ENCODE measurements at regions not wholly inside any gene's neighbourhood (a gene's known extent, or its start where the extent isn't known, plus 50 kb on each side); places are given as distances from the start of the nearest gene placed in this dataset.

- TF ChIP-seq CTCF (conservative IDR thresholded peaks at IDR 0.05; ENCODE audit: control insufficient read depth, insufficient read depth, low read depth, low read length): no peak
- H3K4me3 ChIP-seq (ENCODE audit: control insufficient read depth, low read depth, low read length): no peak overlapping the region
- DNase-seq (ENCODE audit: low read depth): peak; percentile 25
Observed at GRCh38 chr20:40254023-40254772, 434.8 kb downstream of the MAFB start.

GRCh38 chr20:40251284-40251932 is 437.6 kb downstream of the MAFB start:
- H3K4me3 ChIP-seq (ENCODE audit: control insufficient read depth, low read depth, low read length): no peak overlapping the region
- peak; percentile 50 for DNase-seq (ENCODE audit: low read depth)
- TF ChIP-seq CTCF (conservative IDR thresholded peaks at IDR 0.05; ENCODE audit: control insufficient read depth, insufficient read depth, low read depth, low read length): peak; percentile 77

- no peak for DNase-seq (ENCODE audit: low read depth)
- H3K4me3 ChIP-seq (ENCODE audit: control insufficient read depth, low read depth, low read length): no peak overlapping the region
- TF ChIP-seq CTCF (conservative IDR thresholded peaks at IDR 0.05; ENCODE audit: control insufficient read depth, insufficient read depth, low read depth, low read length): no peak
Observed at GRCh38 chr20:40249805-40250204, 439.2 kb downstream of the MAFB start.

- DNase-seq (ENCODE audit: low read depth): no peak
Observed at GRCh38 chr20:40245829-40246228, 443.2 kb downstream of the MAFB start.

GRCh38 chr20:40244286-40244685 is 444.8 kb downstream of the MAFB start:
- DNase-seq (ENCODE audit: low read depth): no peak
- TF ChIP-seq CTCF (conservative IDR thresholded peaks at IDR 0.05; ENCODE audit: control insufficient read depth, insufficient read depth, low read depth, low read length): no peak
- no peak overlapping the region for H3K4me3 ChIP-seq (ENCODE audit: control insufficient read depth, low read depth, low read length)

More at GRCh38 chr20:40245829-40246228, 443.2 kb downstream of the MAFB start:
- H3K4me3 ChIP-seq (ENCODE audit: control insufficient read depth, low read depth, low read length): no peak overlapping the region
- no peak for TF ChIP-seq CTCF (conservative IDR thresholded peaks at IDR 0.05; ENCODE audit: control insufficient read depth, insufficient read depth, low read depth, low read length)

- no peak for TF ChIP-seq CTCF (conservative IDR thresholded peaks at IDR 0.05; ENCODE audit: control insufficient read depth, insufficient read depth, low read depth, low read length)
- DNase-seq (ENCODE audit: low read depth): no peak
- H3K4me3 ChIP-seq (ENCODE audit: control insufficient read depth, low read depth, low read length): no peak overlapping the region
Observed at GRCh38 chr20:40241596-40242343, 447.3 kb downstream of the MAFB start.
